IMR-90 (cell line): ENCODE measurements at regions not wholly inside any gene's neighbourhood (a gene's known extent, or its start where the extent isn't known, plus 50 kb on each side); places are given as distances from the start of the nearest gene placed in this dataset.

ENCODE experiments used
- CEBPB ChIP-seq: IDR thresholded peaks from 2 replicates; pipeline ENCODE4 v1.6.1; 2012; ENCODE audit warnings: low read depth, low read length, improper control_type of control experiment
- CHD1 ChIP-seq: IDR thresholded peaks from 2 replicates; pipeline ENCODE4 v1.6.1; 2012; ENCODE audit warnings: low read depth, low read length, improper control_type of control experiment
- FOS ChIP-seq: fragments of 150-350 bp; IDR thresholded peaks from 2 replicates; pipeline ENCODE4 v1.6.1; 2016; ENCODE audit warnings: low read depth, low read length
- MAFK ChIP-seq: IDR thresholded peaks from 2 replicates; pipeline ENCODE4 v1.6.1; 2012; ENCODE audit warnings: low read depth, low read length, improper control_type of control experiment
- MXI1 ChIP-seq: IDR thresholded peaks from 2 replicates; pipeline ENCODE4 v1.6.1; 2012; ENCODE audit warnings: low read depth, mild to moderate bottlenecking, low read length, moderate library complexity, borderline replicate concordance
- NFE2L2 ChIP-seq: fragments of 150-350 bp; IDR thresholded peaks from 2 replicates; pipeline ENCODE4 v1.6.1; 2016; ENCODE audit warnings: low read depth, mild to moderate bottlenecking, low read length
- POLR2A ChIP-seq: IDR thresholded peaks from 2 replicates; pipeline ENCODE4 v1.6.1; 2012; ENCODE audit warnings: mild to moderate bottlenecking, low read depth, low read length
- RAD21 ChIP-seq: IDR thresholded peaks from 2 replicates; pipeline ENCODE4 v1.6.1; 2012; ENCODE audit warnings: low read length, improper control_type of control experiment
- RCOR1 ChIP-seq: IDR thresholded peaks from 2 replicates; pipeline ENCODE4 v1.6.1; 2012; ENCODE audit warnings: mild to moderate bottlenecking, low read length, improper control_type of control experiment; ENCODE audit not compliant: insufficient replicate concordance
- SMC3 ChIP-seq: fragments of 150-350 bp; IDR thresholded peaks from 2 replicates; pipeline ENCODE4 v1.6.1; 2016; ENCODE audit warnings: low read depth, mild to moderate bottlenecking, antibody characterized with exemption, low read length, moderate library complexity
- TF ChIP-seq, protein P1 (sequence below): conservative IDR thresholded peaks from 2 replicates; pipeline ENCODE4 v1.5.1; 2012; ENCODE audit warnings: mild to moderate bottlenecking, low read depth, low read length, improper control_type of control experiment
- TF ChIP-seq, protein P2 (sequence below): fragments of 150-350 bp; IDR thresholded peaks from 2 replicates; pipeline ENCODE4 v1.6.1; 2016; ENCODE audit warnings: low read depth, mild to moderate bottlenecking, low read length, moderate library complexity, borderline replicate concordance
- TF ChIP-seq, protein P3 (sequence below): fragments of 150-350 bp; IDR thresholded peaks from 2 replicates; pipeline ENCODE4 v1.6.1; 2017; ENCODE audit warnings: mild to moderate bottlenecking, antibody characterized with exemption, low read length, low read depth

DNA sequence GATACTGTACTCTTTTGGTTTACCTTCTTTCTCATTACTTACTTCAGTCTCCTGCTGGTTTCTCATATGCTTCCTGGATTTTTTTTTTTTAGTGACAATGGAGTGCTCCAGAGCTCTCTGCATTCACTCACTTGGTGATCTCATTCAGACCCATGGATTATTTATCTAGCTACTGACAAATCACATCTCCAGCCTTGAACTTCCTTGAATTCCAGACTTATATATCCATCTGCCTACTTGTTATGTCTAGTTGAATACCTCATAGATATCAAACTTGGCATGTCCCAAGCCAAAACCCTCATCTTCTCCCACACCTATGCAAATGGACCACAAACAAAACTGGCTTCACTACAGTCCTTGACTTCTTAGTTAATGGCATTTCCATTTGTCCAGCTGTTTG, 234.7 kb upstream of the ZPLD1 start:
- TF ChIP-seq, protein P1, sequence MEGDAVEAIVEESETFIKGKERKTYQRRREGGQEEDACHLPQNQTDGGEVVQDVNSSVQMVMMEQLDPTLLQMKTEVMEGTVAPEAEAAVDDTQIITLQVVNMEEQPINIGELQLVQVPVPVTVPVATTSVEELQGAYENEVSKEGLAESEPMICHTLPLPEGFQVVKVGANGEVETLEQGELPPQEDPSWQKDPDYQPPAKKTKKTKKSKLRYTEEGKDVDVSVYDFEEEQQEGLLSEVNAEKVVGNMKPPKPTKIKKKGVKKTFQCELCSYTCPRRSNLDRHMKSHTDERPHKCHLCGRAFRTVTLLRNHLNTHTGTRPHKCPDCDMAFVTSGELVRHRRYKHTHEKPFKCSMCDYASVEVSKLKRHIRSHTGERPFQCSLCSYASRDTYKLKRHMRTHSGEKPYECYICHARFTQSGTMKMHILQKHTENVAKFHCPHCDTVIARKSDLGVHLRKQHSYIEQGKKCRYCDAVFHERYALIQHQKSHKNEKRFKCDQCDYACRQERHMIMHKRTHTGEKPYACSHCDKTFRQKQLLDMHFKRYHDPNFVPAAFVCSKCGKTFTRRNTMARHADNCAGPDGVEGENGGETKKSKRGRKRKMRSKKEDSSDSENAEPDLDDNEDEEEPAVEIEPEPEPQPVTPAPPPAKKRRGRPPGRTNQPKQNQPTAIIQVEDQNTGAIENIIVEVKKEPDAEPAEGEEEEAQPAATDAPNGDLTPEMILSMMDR: no peak
- TF ChIP-seq MXI1 (no peak), SMC3 (no peak), RAD21 (no peak), CEBPB (no peak), RCOR1 (no peak), CHD1 (no peak), POLR2A (no peak), FOS (peak; percentile 44; the same call in 1 of the 2 replicates), NFE2L2 (no peak), MAFK (no peak)
- TF ChIP-seq, protein P2, sequence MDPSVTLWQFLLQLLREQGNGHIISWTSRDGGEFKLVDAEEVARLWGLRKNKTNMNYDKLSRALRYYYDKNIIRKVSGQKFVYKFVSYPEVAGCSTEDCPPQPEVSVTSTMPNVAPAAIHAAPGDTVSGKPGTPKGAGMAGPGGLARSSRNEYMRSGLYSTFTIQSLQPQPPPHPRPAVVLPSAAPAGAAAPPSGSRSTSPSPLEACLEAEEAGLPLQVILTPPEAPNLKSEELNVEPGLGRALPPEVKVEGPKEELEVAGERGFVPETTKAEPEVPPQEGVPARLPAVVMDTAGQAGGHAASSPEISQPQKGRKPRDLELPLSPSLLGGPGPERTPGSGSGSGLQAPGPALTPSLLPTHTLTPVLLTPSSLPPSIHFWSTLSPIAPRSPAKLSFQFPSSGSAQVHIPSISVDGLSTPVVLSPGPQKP: no peak
- TF ChIP-seq, protein P3, sequence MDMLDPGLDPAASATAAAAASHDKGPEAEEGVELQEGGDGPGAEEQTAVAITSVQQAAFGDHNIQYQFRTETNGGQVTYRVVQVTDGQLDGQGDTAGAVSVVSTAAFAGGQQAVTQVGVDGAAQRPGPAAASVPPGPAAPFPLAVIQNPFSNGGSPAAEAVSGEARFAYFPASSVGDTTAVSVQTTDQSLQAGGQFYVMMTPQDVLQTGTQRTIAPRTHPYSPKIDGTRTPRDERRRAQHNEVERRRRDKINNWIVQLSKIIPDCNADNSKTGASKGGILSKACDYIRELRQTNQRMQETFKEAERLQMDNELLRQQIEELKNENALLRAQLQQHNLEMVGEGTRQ: no peak
